HG02840 (cell line): ENCODE measurements at regions not wholly inside any gene's neighbourhood (a gene's known extent, or its start where the extent isn't known, plus 50 kb on each side); places are given as distances from the start of the nearest gene placed in this dataset.
"Not testable (repeated sequence)": the region's sequence is repeated elsewhere in the genome, so short reads cannot be mapped to it uniquely, and the experiment has no call there.

Experiments
- ATAC-seq: cut with Tn5 transposase; IDR thresholded peaks from one replicate; pipeline ENCODE4 v1.9.1; 2021; ENCODE audit warnings: mild to moderate bottlenecking, moderate library complexity, moderate number of reproducible peaks; ENCODE audit not compliant: unreplicated experiment, low FRiP score

DNA sequence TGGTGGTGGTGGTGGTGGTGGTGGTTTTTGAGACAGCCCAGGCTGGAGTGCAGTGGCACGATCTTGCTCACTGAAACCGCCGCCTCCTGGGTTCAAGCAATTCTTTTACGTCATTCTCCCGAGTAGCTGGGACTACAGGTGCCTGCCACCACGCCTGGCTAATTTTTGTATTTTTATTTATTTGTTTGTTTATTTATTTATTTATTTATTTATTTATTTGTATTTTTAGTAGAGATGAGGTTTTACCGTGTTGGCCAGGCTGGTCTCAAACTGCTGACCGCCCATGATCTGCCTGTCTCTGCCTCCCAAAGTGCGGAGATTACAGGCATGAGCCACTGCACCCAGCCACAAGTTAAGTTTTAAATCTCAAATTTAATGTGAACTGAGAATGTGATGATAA lies 126.5 kb downstream of the PCDH18 start:
- not testable (repeated sequence) for ATAC-seq

DNA sequence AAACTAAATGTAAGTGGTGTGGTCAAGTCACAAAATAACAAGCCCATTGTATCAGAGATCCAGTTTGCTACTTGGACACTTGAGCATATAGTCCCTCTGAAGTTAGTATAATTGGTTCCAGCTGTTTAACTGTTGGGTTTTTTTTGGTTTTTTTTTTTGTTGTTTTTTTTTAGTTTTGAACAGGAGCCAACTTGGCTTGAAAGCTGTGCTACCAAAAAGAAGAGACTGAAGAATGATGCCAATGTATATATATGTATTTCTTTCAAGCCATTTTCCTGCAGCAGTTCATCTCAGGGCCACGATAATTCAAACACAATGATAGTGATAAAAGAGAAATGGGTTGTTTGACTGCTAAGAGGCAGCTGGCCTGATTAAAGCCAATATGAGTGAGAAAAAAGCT lies 138.3 kb downstream of the PCDH18 start:
- no peak for ATAC-seq

GRCh38 chr4:137393044-137393443 lies 139.2 kb downstream of the PCDH18 start:
- ATAC-seq, result no peak

GRCh38 chr4:137390707-137391106 lies 141.6 kb downstream of the PCDH18 start:
- no peak for ATAC-seq

DNA sequence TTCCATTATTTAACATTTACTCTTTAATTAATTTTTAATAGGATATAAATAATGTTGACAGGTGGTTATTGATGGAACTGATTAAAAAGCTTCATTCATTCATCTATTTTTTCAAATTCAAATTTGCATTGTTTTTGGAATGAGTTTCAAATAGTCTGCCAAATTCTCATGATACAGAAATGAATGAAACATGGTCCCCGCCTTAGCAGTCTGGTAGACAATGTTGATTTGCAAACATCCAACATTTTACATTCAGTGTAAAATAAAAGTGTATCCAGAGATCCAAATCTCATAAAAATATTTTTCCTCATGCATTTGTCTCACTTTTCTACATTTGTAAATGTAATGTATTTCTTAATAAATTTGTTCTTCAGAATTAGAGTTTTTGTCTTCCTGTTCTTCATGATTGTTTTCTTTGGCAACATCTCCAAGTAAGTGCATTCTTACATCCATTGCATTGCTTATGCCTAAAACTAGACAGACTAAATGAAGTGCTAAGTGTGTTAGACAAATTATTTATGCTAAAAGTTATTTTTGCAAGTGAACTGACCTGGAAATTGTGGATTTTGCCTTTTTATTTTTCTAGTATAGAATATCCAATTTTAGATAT lies 142.3 kb downstream of the PCDH18 start:
- no peak for ATAC-seq

DNA sequence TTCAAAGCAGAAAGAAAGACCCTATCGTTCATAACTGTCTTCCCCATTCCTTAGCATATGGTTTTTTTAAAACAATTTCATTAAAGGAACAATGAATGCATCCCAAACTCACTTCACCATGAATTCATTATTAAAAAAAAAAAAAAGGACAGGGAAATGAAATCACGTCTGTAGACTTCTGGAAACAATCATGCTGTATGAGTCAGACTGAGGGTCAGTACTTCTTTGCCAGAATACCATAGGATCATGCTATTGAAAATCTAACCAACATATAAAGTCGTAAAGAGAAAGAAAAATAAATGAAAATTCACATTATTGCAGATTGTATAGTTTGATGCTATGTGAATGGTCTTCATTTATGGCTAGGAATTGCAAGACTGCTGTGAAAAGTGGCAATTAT lies 144.4 kb downstream of the PCDH18 start:
- no peak for ATAC-seq

GRCh38 chr4:137384476-137384875 lies 147.8 kb downstream of the PCDH18 start:
- ATAC-seq, result no peak

GRCh38 chr4:137378821-137379220 lies 153.5 kb downstream of the PCDH18 start:
- ATAC-seq, result no peak

DNA sequence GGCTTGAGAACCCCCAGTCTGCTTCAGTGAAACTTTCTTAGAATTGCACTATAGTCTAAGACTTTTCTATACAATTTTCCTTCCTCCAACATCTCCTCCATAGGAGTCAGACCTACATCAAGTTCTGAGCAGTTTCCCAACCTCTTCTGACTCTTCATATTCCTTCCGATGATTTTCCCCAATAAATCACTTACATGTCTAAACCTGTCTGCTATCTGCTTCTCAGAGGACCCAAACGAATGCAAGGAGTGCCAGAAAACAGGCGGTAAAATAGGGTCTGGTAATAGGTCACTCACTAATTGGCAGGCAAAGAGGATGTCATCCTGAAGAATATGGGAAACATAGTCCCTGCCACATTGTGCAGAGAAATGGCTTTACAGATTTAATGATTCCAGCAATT lies 153.9 kb downstream of the PCDH18 start:
- ATAC-seq, result no peak

GRCh38 chr4:137376312-137376711 lies 156.0 kb downstream of the PCDH18 start:
- ATAC-seq, result no peak

DNA sequence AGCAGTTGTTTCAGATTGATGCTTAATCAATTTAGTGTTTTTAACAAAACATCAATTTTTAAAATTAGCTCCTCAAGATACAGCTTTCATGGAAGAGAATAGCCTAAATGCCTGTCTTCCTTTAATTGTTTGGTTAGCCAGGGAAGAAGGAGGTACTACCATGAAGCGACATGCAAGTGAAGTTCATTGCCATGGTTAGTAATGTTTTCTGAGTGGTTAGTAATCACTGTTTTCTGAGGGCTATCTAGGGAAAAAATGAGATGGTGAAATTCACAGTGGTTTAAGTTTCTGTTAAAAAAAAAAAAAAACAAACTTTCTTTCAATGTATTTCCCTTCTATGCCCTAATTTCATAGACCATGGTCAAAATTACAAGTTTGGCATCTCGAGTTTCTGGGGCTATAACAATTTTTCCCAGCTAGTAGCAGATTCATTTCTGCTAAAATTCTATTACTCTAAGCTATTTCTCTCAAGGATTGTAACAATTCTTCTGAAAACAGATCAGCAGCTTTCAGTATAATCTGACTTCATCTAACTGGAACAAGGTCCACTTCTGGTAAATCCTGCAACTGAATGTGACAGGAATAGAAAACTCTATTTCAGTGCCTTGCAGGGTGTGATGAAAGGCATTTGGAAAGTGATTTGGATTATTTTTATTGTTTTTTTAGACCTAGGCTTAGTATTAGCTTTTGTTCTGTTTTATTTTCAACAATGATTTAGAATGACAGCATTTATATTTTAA lies 157.0 kb downstream of the PCDH18 start:
- no peak for ATAC-seq

DNA sequence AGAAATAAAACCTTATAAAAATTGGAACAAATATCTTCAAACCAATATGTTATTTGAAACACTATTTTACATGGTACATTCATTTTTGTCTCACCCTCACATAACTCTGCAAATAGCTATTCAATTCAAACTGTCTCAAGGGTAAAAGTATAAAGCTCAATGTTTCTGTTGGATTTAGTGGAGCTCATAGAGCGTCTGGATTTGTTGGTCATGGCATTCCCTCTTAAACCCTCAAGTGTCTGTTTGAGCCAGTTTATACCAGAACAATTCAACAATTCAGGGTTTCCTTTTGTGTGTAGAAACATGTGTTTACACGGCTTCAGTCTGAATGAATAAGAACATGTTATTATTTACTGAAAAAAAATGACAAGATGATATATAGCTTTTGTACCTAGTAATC lies 161.6 kb downstream of the PCDH18 start:
- no peak for ATAC-seq

- no peak for ATAC-seq
These were observed 162.1 kb downstream of the PCDH18 start for GRCh38 chr4:137370206-137370633.

DNA sequence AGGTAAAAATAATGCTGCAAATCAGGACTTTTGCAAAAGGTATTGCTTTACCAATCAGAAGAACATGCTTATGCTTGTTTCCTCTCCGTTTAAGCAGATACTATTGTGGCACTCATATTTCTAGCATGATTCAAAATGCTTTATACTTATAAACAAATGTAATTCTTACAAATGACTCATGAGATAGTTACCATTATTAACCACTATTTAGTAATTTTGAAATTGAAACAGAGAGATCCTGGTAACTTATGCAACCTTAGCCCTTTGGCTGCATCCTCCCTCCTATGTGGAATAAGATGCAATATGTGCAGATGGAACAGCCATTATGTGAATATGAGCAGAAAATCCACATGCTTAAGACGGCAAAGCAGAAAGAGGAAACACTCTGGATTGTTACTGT lies 164.7 kb downstream of the PCDH18 start:
- no peak for ATAC-seq

- ATAC-seq, result no peak
These were observed 168.8 kb downstream of the PCDH18 start for GRCh38 chr4:137363496-137363895.

GRCh38 chr4:137361756-137362470 lies 170.4 kb downstream of the PCDH18 start:
- ATAC-seq, result no peak

- no peak for ATAC-seq
These were observed 171.5 kb downstream of the PCDH18 start for GRCh38 chr4:137360761-137361160.

GRCh38 chr4:137359691-137360315 lies 172.5 kb downstream of the PCDH18 start:
- ATAC-seq, result no peak

DNA sequence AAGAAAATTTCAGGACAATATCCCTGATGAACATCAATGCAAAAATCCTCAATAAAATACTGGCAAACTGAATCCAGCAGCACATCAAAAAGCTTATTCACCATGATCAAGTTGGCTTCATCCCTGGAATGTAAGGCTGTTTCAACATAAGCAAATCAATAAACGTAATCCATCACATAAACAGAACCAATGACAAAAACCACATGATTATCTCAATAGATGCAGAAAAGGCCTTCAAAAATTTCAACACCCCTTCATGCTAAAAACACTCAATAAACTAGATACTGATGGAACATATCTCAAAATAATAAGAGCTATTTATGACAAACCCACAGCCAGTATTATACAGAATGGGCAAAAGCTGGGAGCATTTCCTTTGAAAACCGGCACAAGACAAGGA lies 177.7 kb downstream of the PCDH18 start:
- ATAC-seq, result not testable (repeated sequence)

- ATAC-seq, result no peak
These were observed 184.9 kb downstream of the PCDH18 start for GRCh38 chr4:137347371-137347770.

DNA sequence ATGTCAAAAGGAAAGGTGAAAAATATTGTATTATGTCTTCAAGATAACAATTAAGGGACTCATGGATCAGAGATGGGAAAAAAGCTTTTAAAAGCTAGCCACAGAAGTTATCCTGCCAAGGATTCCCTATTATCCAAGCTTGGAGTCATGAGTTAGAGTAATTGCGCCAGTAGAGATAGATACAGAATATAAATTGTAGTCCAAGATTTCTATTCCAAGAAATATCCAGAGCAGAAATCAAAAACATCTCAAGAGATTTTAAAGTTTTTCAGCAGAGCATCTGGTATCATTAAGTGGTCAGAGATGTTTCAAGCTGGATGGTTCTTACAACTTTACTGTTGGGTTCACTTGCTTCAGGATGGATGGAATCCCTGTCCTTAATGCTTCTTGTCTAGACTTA lies 186.7 kb downstream of the PCDH18 start:
- ATAC-seq, result no peak
